ENCODE measurements at regions not wholly inside any gene's neighbourhood (a gene's known extent, or its start where the extent isn't known, plus 50 kb on each side); places are given as distances from the start of the nearest gene placed in this dataset.

DNA sequence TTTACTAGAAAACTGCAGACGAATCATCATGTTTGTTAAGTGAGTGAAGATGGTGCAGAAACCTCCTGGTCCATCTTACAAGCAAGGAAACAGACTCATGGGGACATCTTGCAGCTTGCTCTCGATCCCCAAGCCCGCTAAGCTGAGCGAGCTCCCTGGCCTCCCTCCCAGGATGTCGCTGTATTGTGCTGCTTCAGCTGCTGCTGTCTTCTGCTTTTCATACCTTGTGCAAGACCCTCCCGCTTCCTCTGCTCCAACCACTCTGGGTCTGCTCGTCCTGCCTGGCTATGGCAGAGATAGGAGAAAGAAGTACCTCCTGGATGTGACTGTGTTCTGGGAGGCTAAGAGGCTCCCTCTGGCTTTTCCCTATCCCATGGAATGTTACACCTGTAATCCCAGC lies 285.2 kb upstream of the FZD8 start:
- TF ChIP-seq EZH2 (IDR thresholded peaks at IDR 0.05; ENCODE audit: low read depth) = no peak
- TF ChIP-seq, protein P1, sequence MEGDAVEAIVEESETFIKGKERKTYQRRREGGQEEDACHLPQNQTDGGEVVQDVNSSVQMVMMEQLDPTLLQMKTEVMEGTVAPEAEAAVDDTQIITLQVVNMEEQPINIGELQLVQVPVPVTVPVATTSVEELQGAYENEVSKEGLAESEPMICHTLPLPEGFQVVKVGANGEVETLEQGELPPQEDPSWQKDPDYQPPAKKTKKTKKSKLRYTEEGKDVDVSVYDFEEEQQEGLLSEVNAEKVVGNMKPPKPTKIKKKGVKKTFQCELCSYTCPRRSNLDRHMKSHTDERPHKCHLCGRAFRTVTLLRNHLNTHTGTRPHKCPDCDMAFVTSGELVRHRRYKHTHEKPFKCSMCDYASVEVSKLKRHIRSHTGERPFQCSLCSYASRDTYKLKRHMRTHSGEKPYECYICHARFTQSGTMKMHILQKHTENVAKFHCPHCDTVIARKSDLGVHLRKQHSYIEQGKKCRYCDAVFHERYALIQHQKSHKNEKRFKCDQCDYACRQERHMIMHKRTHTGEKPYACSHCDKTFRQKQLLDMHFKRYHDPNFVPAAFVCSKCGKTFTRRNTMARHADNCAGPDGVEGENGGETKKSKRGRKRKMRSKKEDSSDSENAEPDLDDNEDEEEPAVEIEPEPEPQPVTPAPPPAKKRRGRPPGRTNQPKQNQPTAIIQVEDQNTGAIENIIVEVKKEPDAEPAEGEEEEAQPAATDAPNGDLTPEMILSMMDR (conservative IDR thresholded peaks at IDR 0.05) = no peak
- Histone ChIP-seq H3F3A (ENCODE audit: insufficient read depth, low read depth) (no peaks in the 10 kb centered on the region), H4K20me1 (ENCODE audit: insufficient read depth) (no peaks in the 10 kb centered on the region), H3K79me2 (ENCODE audit: low read depth) (no peaks in the 10 kb centered on the region), H3K27me3 (ENCODE audit: insufficient read depth, low read depth) (0 out of 2 replicates have a peak, but pooled peaks cover 4% of the 10 kb centered on the region), H3K27ac (no peak overlapping the region), H3K4me3 (no peak overlapping the region), H3K36me3 (ENCODE audit: low read depth) (no peaks in the 10 kb centered on the region), H3K4me2 (no peak overlapping the region), H3K4me1 (replicated peaks; ENCODE audit: insufficient read depth) (no peaks in the 10 kb centered on the region), H2AFZ (no peak overlapping the region), H3K9me2 (ENCODE audit: insufficient read depth) (no peaks in the 10 kb centered on the region), H3K9me3 (ENCODE audit: insufficient read depth, low read depth) (no peaks in the 10 kb centered on the region)
- CTCF ChIA-PET = no interaction called here
- intact Hi-C loops (cut with micrococcal nuclease; ENCODE audit: unreplicated experiment) = no loop called here
- POLR2A ChIA-PET (ENCODE audit: unreplicated experiment) = no interaction called here
- DNase-seq = no peak
- no TSS peak for BruUV-seq (replicated peaks)

- TF ChIP-seq, protein P1 (conservative IDR thresholded peaks at IDR 0.05) = no peak
- TF ChIP-seq EZH2 (IDR thresholded peaks at IDR 0.05; ENCODE audit: low read depth) = no peak
- no peaks in the 10 kb centered on the region for H3K9me3 ChIP-seq (ENCODE audit: insufficient read depth, low read depth)
- H4K20me1 ChIP-seq (ENCODE audit: insufficient read depth) = no peaks in the 10 kb centered on the region
- H2AFZ ChIP-seq = no peak overlapping the region
- intact Hi-C loops (cut with micrococcal nuclease; ENCODE audit: unreplicated experiment) = no loop called here
- H3K79me2 ChIP-seq (ENCODE audit: low read depth) = no peaks in the 10 kb centered on the region
- BruUV-seq (replicated peaks) = no TSS peak
- DNase-seq = no peak
- H3F3A ChIP-seq (ENCODE audit: insufficient read depth, low read depth) = no peaks in the 10 kb centered on the region
- H3K4me2 ChIP-seq = no peak overlapping the region
- no peaks in the 10 kb centered on the region for H3K36me3 ChIP-seq (ENCODE audit: low read depth)
- 0 out of 2 replicates have a peak, but pooled peaks cover 4% of the 10 kb centered on the region for H3K27me3 ChIP-seq (ENCODE audit: insufficient read depth, low read depth)
- H3K9me2 ChIP-seq (ENCODE audit: insufficient read depth) = no peaks in the 10 kb centered on the region
- H3K27ac ChIP-seq = no peak overlapping the region
- ChIA-PET POLR2A (ENCODE audit: unreplicated experiment) (no interaction called here), CTCF (no interaction called here)
- H3K4me1 ChIP-seq (replicated peaks; ENCODE audit: insufficient read depth) = no peaks in the 10 kb centered on the region
- H3K4me3 ChIP-seq = no peak overlapping the region
Measured at GRCh38 chr10:35926846-35927245, 284.8 kb upstream of the FZD8 start.

- no peaks in the 10 kb centered on the region for H3F3A ChIP-seq (ENCODE audit: insufficient read depth, low read depth)
- CTCF ChIA-PET = no interaction called here
- H2AFZ ChIP-seq = no peak overlapping the region
- intact Hi-C loops (cut with micrococcal nuclease; ENCODE audit: unreplicated experiment) = no loop called here
- H3K9me2 ChIP-seq (ENCODE audit: insufficient read depth) = no peaks in the 10 kb centered on the region
- H3K27me3 ChIP-seq (ENCODE audit: insufficient read depth, low read depth) = 0 out of 2 replicates have a peak, but pooled peaks cover 4% of the 10 kb centered on the region
- H3K36me3 ChIP-seq (ENCODE audit: low read depth) = no peaks in the 10 kb centered on the region
- no peak overlapping the region for H3K4me3 ChIP-seq
- no TSS peak for BruUV-seq (replicated peaks)
- no peaks in the 10 kb centered on the region for H4K20me1 ChIP-seq (ENCODE audit: insufficient read depth)
- TF ChIP-seq, protein P1 (conservative IDR thresholded peaks at IDR 0.05) = no peak
- no peak for TF ChIP-seq EZH2 (IDR thresholded peaks at IDR 0.05; ENCODE audit: low read depth)
- H3K4me1 ChIP-seq (replicated peaks; ENCODE audit: insufficient read depth) = no peaks in the 10 kb centered on the region
- POLR2A ChIA-PET (ENCODE audit: unreplicated experiment) = no interaction called here
- DNase-seq = no peak
- no peaks in the 10 kb centered on the region for H3K79me2 ChIP-seq (ENCODE audit: low read depth)
- H3K9me3 ChIP-seq (ENCODE audit: insufficient read depth, low read depth) = no peaks in the 10 kb centered on the region
- H3K27ac ChIP-seq = no peak overlapping the region
- H3K4me2 ChIP-seq = no peak overlapping the region
Measured at GRCh38 chr10:35925493-35925892, 283.4 kb upstream of the FZD8 start.
